ENCODE measurements at regions not wholly inside any gene's neighbourhood (a gene's known extent, or its start where the extent isn't known, plus 50 kb on each side); places are given as distances from the start of the nearest gene placed in this dataset.

DNA sequence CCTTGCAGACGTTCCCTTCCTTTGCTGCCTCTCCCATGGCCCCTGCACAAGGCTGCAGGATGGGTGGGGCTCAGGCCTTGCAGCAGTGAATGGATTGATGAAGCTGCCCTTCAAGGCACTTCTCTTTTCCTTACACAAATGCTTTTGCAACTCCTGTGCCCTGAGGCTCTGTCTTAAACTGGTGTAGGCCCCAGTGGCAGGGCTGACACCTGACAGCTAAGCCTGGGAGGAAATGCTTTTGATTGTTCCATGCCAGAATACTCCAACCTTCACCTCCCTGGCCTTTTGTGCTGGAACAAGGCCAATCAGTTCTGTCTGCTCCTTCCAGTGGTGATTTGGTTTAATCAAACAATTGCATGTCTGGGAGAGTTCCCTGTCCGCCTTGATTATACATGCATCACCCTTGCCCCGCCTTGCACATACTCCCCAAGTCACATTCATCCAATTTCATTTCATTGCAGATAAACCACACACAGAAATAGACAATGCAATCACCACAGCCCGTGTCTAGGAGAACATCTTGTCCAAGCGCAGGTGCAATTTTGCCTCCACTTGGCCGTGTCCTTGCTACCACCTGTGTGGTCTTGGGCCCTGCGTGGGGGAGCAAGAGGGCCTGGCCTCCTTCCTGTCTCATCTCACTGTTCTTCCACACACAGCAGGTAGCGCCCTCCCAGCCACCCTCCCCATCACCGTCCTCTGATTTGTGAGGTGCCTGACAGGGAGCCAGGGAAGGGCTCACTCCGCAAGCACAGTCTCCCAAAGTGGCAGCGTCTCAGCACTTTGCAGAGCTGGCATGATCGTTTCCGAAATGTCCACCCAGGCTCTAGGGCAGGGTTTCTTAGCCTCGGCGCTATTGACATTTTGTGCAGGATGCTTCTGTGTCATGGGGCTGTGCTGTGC is 120.4 kb downstream of the CDH26 start:
- Mint-ChIP-seq H3K9me3 (no peaks in the 10 kb centered on the region), H3K27ac (no peak overlapping the region), H3K27me3 (no peaks in the 10 kb centered on the region), H3K4me3 (no peak overlapping the region), H3K4me1 (ENCODE audit: low read depth) (no peaks in the 10 kb centered on the region), H3K36me3 (ENCODE audit: low read depth) (no peaks in the 10 kb centered on the region)
- ATAC-seq (no peak), DNase-seq (no peak)
- ChIA-PET POLR2A (interaction anchor here (0.8 kb wide), 1 partner anchor 12 kb away, joined by 3 read pairs; no protein-coding TSS in a partner anchor), CTCF (no interaction called here)
- intact Hi-C loops (cut with micrococcal nuclease) = no loop called here
- TF ChIP-seq, protein P1, sequence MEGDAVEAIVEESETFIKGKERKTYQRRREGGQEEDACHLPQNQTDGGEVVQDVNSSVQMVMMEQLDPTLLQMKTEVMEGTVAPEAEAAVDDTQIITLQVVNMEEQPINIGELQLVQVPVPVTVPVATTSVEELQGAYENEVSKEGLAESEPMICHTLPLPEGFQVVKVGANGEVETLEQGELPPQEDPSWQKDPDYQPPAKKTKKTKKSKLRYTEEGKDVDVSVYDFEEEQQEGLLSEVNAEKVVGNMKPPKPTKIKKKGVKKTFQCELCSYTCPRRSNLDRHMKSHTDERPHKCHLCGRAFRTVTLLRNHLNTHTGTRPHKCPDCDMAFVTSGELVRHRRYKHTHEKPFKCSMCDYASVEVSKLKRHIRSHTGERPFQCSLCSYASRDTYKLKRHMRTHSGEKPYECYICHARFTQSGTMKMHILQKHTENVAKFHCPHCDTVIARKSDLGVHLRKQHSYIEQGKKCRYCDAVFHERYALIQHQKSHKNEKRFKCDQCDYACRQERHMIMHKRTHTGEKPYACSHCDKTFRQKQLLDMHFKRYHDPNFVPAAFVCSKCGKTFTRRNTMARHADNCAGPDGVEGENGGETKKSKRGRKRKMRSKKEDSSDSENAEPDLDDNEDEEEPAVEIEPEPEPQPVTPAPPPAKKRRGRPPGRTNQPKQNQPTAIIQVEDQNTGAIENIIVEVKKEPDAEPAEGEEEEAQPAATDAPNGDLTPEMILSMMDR (IDR thresholded peaks at IDR 0.05) = no peak

DNA sequence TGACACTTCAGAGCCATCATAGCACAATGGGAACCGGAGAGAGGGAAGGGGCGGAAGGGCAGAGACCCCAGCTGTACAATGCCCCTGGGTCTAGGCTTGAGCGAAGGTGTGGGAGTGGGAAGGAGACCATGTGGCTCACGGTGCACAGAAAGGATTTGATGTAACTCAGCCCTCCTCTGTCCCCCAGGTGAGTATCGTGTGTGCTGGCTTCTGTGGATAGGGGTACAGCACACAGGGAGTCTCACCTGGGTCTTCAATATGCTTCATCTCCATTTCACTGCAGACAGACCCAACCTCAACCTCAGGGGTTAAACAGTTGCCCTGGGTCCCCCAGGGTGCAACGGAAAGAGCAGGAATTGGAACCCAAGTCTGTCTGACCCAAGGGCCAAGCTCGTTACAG is 122.2 kb downstream of the CDH26 start:
- H3K9me3 Mint-ChIP-seq = no peaks in the 10 kb centered on the region
- peaks cover 5% of the 10 kb centered on the region for H3K27me3 Mint-ChIP-seq
- no peaks in the 10 kb centered on the region for H3K4me1 Mint-ChIP-seq (ENCODE audit: low read depth)
- H3K27ac Mint-ChIP-seq = no peak overlapping the region
- DNase-seq (no peak), ATAC-seq (no peak)
- ChIA-PET POLR2A (interaction anchor here (0.8 kb wide), 1 partner anchor 16 kb away, joined by 3 read pairs; no protein-coding TSS in a partner anchor), CTCF (no interaction called here)
- no peaks in the 10 kb centered on the region for H3K36me3 Mint-ChIP-seq (ENCODE audit: low read depth)
- intact Hi-C loops (cut with micrococcal nuclease) = no loop called here
- H3K4me3 Mint-ChIP-seq = no peak overlapping the region
- TF ChIP-seq, protein P1 (IDR thresholded peaks at IDR 0.05) = no peak

DNA sequence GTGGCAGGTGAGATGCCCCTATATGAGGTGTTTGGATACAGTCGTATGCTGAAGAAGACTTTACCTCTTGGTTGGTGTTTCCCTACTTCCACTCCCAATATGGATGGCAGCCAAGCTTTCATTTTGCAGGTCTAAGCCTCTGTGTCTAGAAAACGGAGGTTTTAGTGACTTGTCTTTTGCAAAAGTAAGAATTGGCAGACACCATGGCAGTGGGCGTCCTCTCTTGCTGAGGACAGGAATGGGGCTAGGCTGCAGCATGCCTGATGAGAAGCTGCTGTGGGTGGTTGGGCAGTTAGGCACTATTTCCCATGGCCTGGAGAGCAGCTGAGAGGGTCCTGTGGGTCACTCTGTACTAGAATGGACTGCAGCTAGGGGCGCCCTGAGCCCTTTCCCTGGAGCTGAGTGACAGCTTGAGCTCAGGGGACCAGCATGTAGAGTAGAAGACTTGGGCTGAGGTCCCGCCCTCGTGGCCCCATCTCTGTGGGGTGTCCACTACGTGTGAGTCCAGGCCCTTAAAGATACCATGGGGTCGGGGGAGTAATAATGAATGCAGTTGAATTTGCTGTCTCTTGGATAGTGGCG is 127.4 kb downstream of the CDH26 start:
- TF ChIP-seq, protein P1 (IDR thresholded peaks at IDR 0.05) = no peak
- Mint-ChIP-seq H3K27me3 (peaks cover 37% of the 10 kb centered on the region), H3K36me3 (ENCODE audit: low read depth) (no peaks in the 10 kb centered on the region), H3K4me3 (no peak overlapping the region), H3K27ac (no peak overlapping the region), H3K4me1 (ENCODE audit: low read depth) (no peaks in the 10 kb centered on the region), H3K9me3 (no peaks in the 10 kb centered on the region)
- intact Hi-C loops (cut with micrococcal nuclease) = no loop called here
- POLR2A ChIA-PET = interaction anchor here (0.6 kb wide), 1 partner anchor 126 kb away, joined by 3 read pairs; no protein-coding TSS in a partner anchor
- DNase-seq (no peak), ATAC-seq (no peak)
- CTCF ChIA-PET = interaction anchor here (1.4 kb wide), 1 partner anchor 28 kb away, joined by 4 read pairs; no protein-coding TSS in a partner anchor

- no peaks in the 10 kb centered on the region for H3K4me1 Mint-ChIP-seq (ENCODE audit: low read depth)
- ChIA-PET POLR2A (interaction anchor here (1.0 kb wide), 1 partner anchor 17 kb away, joined by 3 read pairs; no protein-coding TSS in a partner anchor), CTCF (interaction anchor here (1.4 kb wide), 1 partner anchor 29 kb away, joined by 4 read pairs; no protein-coding TSS in a partner anchor)
- no peaks in the 10 kb centered on the region for H3K9me3 Mint-ChIP-seq
- peaks cover 39% of the 10 kb centered on the region for H3K27me3 Mint-ChIP-seq
- intact Hi-C loops (cut with micrococcal nuclease) = no loop called here
- DNase-seq (no peak), ATAC-seq (no peak)
- TF ChIP-seq, protein P1 (IDR thresholded peaks at IDR 0.05) = no peak
- H3K4me3 Mint-ChIP-seq = no peak overlapping the region
- H3K36me3 Mint-ChIP-seq (ENCODE audit: low read depth) = no peaks in the 10 kb centered on the region
- no peak overlapping the region for H3K27ac Mint-ChIP-seq
Measured at GRCh38 chr20:60086821-60087562, 128.8 kb downstream of the CDH26 start.

Data from activated CD8-positive, alpha-beta T cell treated with anti-CD3 and anti-CD28 coated beads for 36 hours (primary cell).